ENCODE measurements at regions not wholly inside any gene's neighbourhood (a gene's known extent, or its start where the extent isn't known, plus 50 kb on each side); places are given as distances from the start of the nearest gene placed in this dataset.

GRCh38 chr11:129242855-129243254, 50.7 kb upstream of the ARHGAP32 start:
- no peak for TF ChIP-seq CTCF (conservative IDR thresholded peaks at IDR 0.05; ENCODE audit: low read depth, low read length)
- no peak overlapping the region for H3K4me3 ChIP-seq (ENCODE audit: low read depth, low read length)
- DNase-seq (ENCODE audit: low read depth): no peak

All from epithelial cell of proximal tubule (primary cell).